ENCODE measurements at regions not wholly inside any gene's neighbourhood (a gene's known extent, or its start where the extent isn't known, plus 50 kb on each side); places are given as distances from the start of the nearest gene placed in this dataset.
"Not testable (repeated sequence)": the region's sequence is repeated elsewhere in the genome, so short reads cannot be mapped to it uniquely, and the experiment has no call there.

DNA sequence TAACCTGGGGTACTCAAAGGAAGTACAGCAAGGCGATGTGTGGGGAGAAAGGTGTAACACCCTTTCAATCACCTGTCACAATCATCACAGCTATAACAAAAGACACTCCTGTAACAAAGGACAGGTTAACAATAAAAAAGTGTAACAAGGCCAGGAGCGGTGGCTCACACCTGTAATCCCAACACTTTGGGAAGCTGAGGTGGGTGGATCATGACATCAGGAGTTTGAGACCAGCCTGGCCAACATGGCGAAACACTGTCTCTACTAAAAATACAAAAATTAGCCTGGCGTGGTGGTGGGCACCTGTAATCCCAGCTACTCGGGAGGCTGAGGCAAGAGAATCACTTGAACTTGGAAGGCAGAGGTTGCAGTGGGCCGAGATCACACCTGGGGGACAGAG lies 436.4 kb downstream of the RBFOX1 start:
- H3K4me3 ChIP-seq (replicated peaks in 1 of 2; ENCODE audit: low read depth in 1 of 2, low read length in 2 of 2); DNase-seq (ENCODE audit: low read depth, low spot score); H2AFZ ChIP-seq (ENCODE audit: low read depth, low read length, poor library complexity, severe bottlenecking); H3K36me3 ChIP-seq (ENCODE audit: control insufficient read depth in 1 of 2, insufficient read depth in 2 of 2, low read length in 2 of 2); H4K20me1 ChIP-seq (ENCODE audit: insufficient read depth); intact Hi-C loops (cut with micrococcal nuclease); H3K9ac ChIP-seq (ENCODE audit: low read length); H3K27me3 ChIP-seq (ENCODE audit: insufficient read depth, low read length); H3K9me2 ChIP-seq (ENCODE audit: insufficient read depth); ATAC-seq; POLR2A ChIA-PET; BruUV-seq (replicated peaks); H3K79me2 ChIP-seq (ENCODE audit: insufficient read depth, low read length); RAD21 ChIA-PET (ENCODE audit: low non-redundant PET in 1 of 2, low total read pairs in 2 of 2, uncharacterized antibody in 2 of 2, unreplicated experiment in 2 of 2); CTCF ChIA-PET; H3K4me1 ChIP-seq (ENCODE audit: control insufficient read depth in 1 of 2, insufficient read depth in 2 of 2, low read length in 2 of 2); H3K27ac ChIP-seq (ENCODE audit: low read depth, low read length); H3K4me2 ChIP-seq (ENCODE audit: low read length): not testable (repeated sequence)
- peaks cover 6 to 29% of the 10 kb centered on the region in 2 experiments; a peak in 2 of 4 replicates for H3K9me3 ChIP-seq (ENCODE audit: control insufficient read depth in 1 of 2, insufficient read depth in 1 of 2, low read depth in 1 of 2, low read length in 2 of 2)

- no peak for TF ChIP-seq YY1 (IDR thresholded peaks at IDR 0.05; ENCODE audit: extremely low read depth, insufficient replicate concordance, low read depth, low read length)
- no peak for TF ChIP-seq CBX3 (IDR thresholded peaks at IDR 0.05; ENCODE audit: low read depth)
- TF ChIP-seq POLR2A (IDR thresholded peaks at IDR 0.05; ENCODE audit: borderline replicate concordance, extremely low read depth, insufficient read depth, insufficient read length): no peak
- no peak for TF ChIP-seq REST (IDR thresholded peaks at IDR 0.05; ENCODE audit: low read depth)
- TF ChIP-seq FOSL1 (IDR thresholded peaks at IDR 0.05; ENCODE audit: low read depth): no peak
- no peak for TF ChIP-seq EGR1 (IDR thresholded peaks at IDR 0.05; ENCODE audit: low read depth)
- TF ChIP-seq, protein P1, sequence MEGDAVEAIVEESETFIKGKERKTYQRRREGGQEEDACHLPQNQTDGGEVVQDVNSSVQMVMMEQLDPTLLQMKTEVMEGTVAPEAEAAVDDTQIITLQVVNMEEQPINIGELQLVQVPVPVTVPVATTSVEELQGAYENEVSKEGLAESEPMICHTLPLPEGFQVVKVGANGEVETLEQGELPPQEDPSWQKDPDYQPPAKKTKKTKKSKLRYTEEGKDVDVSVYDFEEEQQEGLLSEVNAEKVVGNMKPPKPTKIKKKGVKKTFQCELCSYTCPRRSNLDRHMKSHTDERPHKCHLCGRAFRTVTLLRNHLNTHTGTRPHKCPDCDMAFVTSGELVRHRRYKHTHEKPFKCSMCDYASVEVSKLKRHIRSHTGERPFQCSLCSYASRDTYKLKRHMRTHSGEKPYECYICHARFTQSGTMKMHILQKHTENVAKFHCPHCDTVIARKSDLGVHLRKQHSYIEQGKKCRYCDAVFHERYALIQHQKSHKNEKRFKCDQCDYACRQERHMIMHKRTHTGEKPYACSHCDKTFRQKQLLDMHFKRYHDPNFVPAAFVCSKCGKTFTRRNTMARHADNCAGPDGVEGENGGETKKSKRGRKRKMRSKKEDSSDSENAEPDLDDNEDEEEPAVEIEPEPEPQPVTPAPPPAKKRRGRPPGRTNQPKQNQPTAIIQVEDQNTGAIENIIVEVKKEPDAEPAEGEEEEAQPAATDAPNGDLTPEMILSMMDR (IDR thresholded peaks at IDR 0.05 in 2 of 3, conservative IDR thresholded peaks at IDR 0.05 in 1 of 3; ENCODE audit: borderline replicate concordance in 1 of 3, insufficient read depth in 1 of 3, low read depth in 2 of 3, low read length in 2 of 3): no peak
- no peak for TF ChIP-seq ATF3 (IDR thresholded peaks at IDR 0.05)
- TF ChIP-seq POLR2AphosphoS5 (IDR thresholded peaks at IDR 0.05; ENCODE audit: low read depth, low read length): no peak
- TF ChIP-seq ZNF274 (IDR thresholded peaks at IDR 0.05; ENCODE audit: low read depth, low read length): no peak
- TF ChIP-seq SIN3A (IDR thresholded peaks at IDR 0.05; ENCODE audit: low read depth): no peak
- no peaks in the 10 kb centered on the region for H3K27me3 ChIP-seq (ENCODE audit: insufficient read depth, low read length)
- H3K9me3 ChIP-seq (ENCODE audit: control insufficient read depth in 1 of 2, insufficient read depth in 1 of 2, low read depth in 1 of 2, low read length in 2 of 2): peaks cover 6 to 24% of the 10 kb centered on the region in 2 experiments; a peak in 2 of 4 replicates
- no peaks in the 10 kb centered on the region for H3K36me3 ChIP-seq (ENCODE audit: control insufficient read depth in 1 of 2, insufficient read depth in 2 of 2, low read length in 2 of 2)
- intact Hi-C loops (cut with micrococcal nuclease): no loop called here
- no peaks in the 10 kb centered on the region for H3K4me1 ChIP-seq (ENCODE audit: control insufficient read depth in 1 of 2, insufficient read depth in 2 of 2, low read length in 2 of 2)
- H3K9me2 ChIP-seq (ENCODE audit: insufficient read depth): no peaks in the 10 kb centered on the region
- H2AFZ ChIP-seq (ENCODE audit: low read depth, low read length, poor library complexity, severe bottlenecking): no peak overlapping the region
- ATAC-seq: no peak
- POLR2A ChIA-PET: no interaction called here
- no peak overlapping the region for H3K4me2 ChIP-seq (ENCODE audit: low read length)
- RAD21 ChIA-PET (ENCODE audit: low non-redundant PET in 1 of 2, low total read pairs in 2 of 2, uncharacterized antibody in 2 of 2, unreplicated experiment in 2 of 2): no interaction called here
- H3K9ac ChIP-seq (ENCODE audit: low read length): no peak overlapping the region
- no peak overlapping the region for H3K4me3 ChIP-seq (replicated peaks in 1 of 2; ENCODE audit: low read depth in 1 of 2, low read length in 2 of 2)
- CTCF ChIA-PET: no interaction called here
- no peaks in the 10 kb centered on the region for H3K79me2 ChIP-seq (ENCODE audit: insufficient read depth, low read length)
- no peak for DNase-seq (ENCODE audit: low read depth, low spot score)
- BruUV-seq (replicated peaks): no TSS peak
- H4K20me1 ChIP-seq (ENCODE audit: insufficient read depth): no peaks in the 10 kb centered on the region
- no peak overlapping the region for H3K27ac ChIP-seq (ENCODE audit: low read depth, low read length)
Observed at GRCh38 chr16:7765079-7765550, 432.5 kb downstream of the RBFOX1 start.

Measured in HCT116 (cell line).